HEK293 (cell line): ENCODE measurements at regions not wholly inside any gene's neighbourhood (a gene's known extent, or its start where the extent isn't known, plus 50 kb on each side); places are given as distances from the start of the nearest gene placed in this dataset.

ENCODE experiments used
- CTCF ChIA-PET: fragments of 350-600 bp; formaldehyde crosslinking; extraction: SDS; loops from one replicate; lab custom pipeline; 2021; ENCODE audit warnings: antibody characterized with exemption; lab: Yijun Ruan, JAX
- POLR2A ChIA-PET: fragments of 300-600 bp; formaldehyde crosslinking; extraction: SDS; loops from one replicate; lab custom pipeline; 2020; ENCODE audit warnings: antibody characterized with exemption, inconsistent platforms; lab: Yijun Ruan, JAX
- H3K27ac ChIP-seq: fragments of 200-500 bp; sonication (Bioruptor generic); 2 replicates; pipeline ENCODE4 v1.5.1; 2014; ENCODE audit warnings: low read depth, low read length, control low read depth, inconsistent platforms; ENCODE audit errors: extremely low read depth
- H3K36me3 ChIP-seq, 2 experiments: fragments of 200-500 bp in 1 of 2; sonication (Bioruptor generic) in 1 of 2; 1 replicate in 1 of 2; 2 replicates in 1 of 2; pipeline ENCODE4 v1.5.1; 2014 to 2017; ENCODE audit warnings: inconsistent platforms in 2 of 2, low read length in 2 of 2; ENCODE audit not compliant: control insufficient read depth in 2 of 2, insufficient read depth in 1 of 2
- H3K4me1 ChIP-seq: fragments of 200-500 bp; sonication (Bioruptor generic); 2 replicates; pipeline ENCODE4 v1.5.1; 2014; ENCODE audit warnings: mild to moderate bottlenecking, low read length, inconsistent platforms; ENCODE audit not compliant: control insufficient read depth, insufficient read depth
- H3K4me3 ChIP-seq: 2 replicates; pipeline ENCODE4 v1.5.1; 2011; ENCODE audit warnings: low read depth, mild to moderate bottlenecking, control low read depth, low read length, moderate library complexity
- H3K9me3 ChIP-seq: fragments of 200-500 bp; sonication (Bioruptor generic); 2 replicates; pipeline ENCODE4 v1.5.1; 2014; ENCODE audit warnings: low read depth, low read length, inconsistent platforms; ENCODE audit not compliant: control insufficient read depth, insufficient read depth
- FEZF1 ChIP-seq: fragments of 450-650 bp; formaldehyde crosslinking; IDR thresholded peaks from 2 replicates; pipeline ENCODE4 v1.5.1; 2016; ENCODE audit warnings: missing biosample characterization, missing genetic modification characterization
- KLF10 ChIP-seq: fragments of 450-650 bp; IDR thresholded peaks from 2 replicates; pipeline ENCODE4 v1.5.1; 2018; ENCODE audit warnings: missing biosample characterization, mild to moderate bottlenecking, missing genetic modification characterization
- KLF7 ChIP-seq: fragments of 450-650 bp; formaldehyde crosslinking; IDR thresholded peaks from 2 replicates; pipeline ENCODE4 v1.5.1; 2016; ENCODE audit warnings: missing biosample characterization, missing genetic modification characterization, borderline replicate concordance
- REPIN1 ChIP-seq: fragments of 450-650 bp; formaldehyde crosslinking; IDR thresholded peaks from 2 replicates; pipeline ENCODE4 v1.5.1; 2017; ENCODE audit warnings: missing biosample characterization, missing genetic modification characterization, low read depth
- SALL2 ChIP-seq: fragments of 450-650 bp; formaldehyde crosslinking; IDR thresholded peaks from 2 replicates; pipeline ENCODE4 v1.5.0; 2017; ENCODE audit warnings: missing biosample characterization, mild to moderate bottlenecking, missing genetic modification characterization, borderline replicate concordance
- SCRT1 ChIP-seq: fragments of 450-650 bp; formaldehyde crosslinking; IDR thresholded peaks from 2 replicates; pipeline ENCODE4 v1.5.1; 2016; ENCODE audit warnings: missing biosample characterization, missing genetic modification characterization, borderline replicate concordance
- ZNF169 ChIP-seq: fragments of 450-650 bp; formaldehyde crosslinking; IDR thresholded peaks from 2 replicates; pipeline ENCODE4 v1.5.1; 2016; ENCODE audit warnings: missing biosample characterization, missing genetic modification characterization
- ZNF211 ChIP-seq: fragments of 450-650 bp; formaldehyde crosslinking; IDR thresholded peaks from 2 replicates; pipeline ENCODE4 v1.5.1; 2016; ENCODE audit warnings: low read depth, missing biosample characterization, missing genetic modification characterization
- ZNF248 ChIP-seq: fragments of 450-650 bp; formaldehyde crosslinking; IDR thresholded peaks from 2 replicates; pipeline ENCODE4 v1.5.1; 2017; ENCODE audit warnings: missing biosample characterization, missing genetic modification characterization
- ZNF302 ChIP-seq: fragments of 450-650 bp; formaldehyde crosslinking; IDR thresholded peaks from 2 replicates; pipeline ENCODE4 v1.5.1; 2016; ENCODE audit warnings: missing biosample characterization, missing genetic modification characterization, low read depth
- ZNF324 ChIP-seq: fragments of 450-650 bp; formaldehyde crosslinking; IDR thresholded peaks from 2 replicates; pipeline ENCODE4 v1.5.1; 2016; ENCODE audit warnings: missing biosample characterization, missing genetic modification characterization
- ZNF394 ChIP-seq: fragments of 450-650 bp; formaldehyde crosslinking; IDR thresholded peaks from 2 replicates; pipeline ENCODE4 v1.5.1; 2016; ENCODE audit warnings: missing biosample characterization, missing genetic modification characterization, mild to moderate bottlenecking, moderate library complexity, borderline replicate concordance
- ZNF510 ChIP-seq: fragments of 450-650 bp; formaldehyde crosslinking; IDR thresholded peaks from 2 replicates; pipeline ENCODE4 v1.5.1; 2018; ENCODE audit warnings: mild to moderate bottlenecking, missing genetic modification characterization, missing biosample characterization; ENCODE audit not compliant: insufficient replicate concordance
- ZNF521 ChIP-seq: fragments of 450-650 bp; formaldehyde crosslinking; IDR thresholded peaks from 2 replicates; pipeline ENCODE4 v1.5.1; 2017; ENCODE audit warnings: missing biosample characterization, mild to moderate bottlenecking, missing genetic modification characterization
- ZNF600 ChIP-seq: fragments of 450-650 bp; formaldehyde crosslinking; IDR thresholded peaks from 2 replicates; pipeline ENCODE4 v1.5.1; 2016; ENCODE audit warnings: missing biosample characterization, missing genetic modification characterization
- ZNF654 ChIP-seq: fragments of 450-650 bp; formaldehyde crosslinking; IDR thresholded peaks from 2 replicates; pipeline ENCODE4 v1.5.1; 2016; ENCODE audit warnings: low read depth, missing biosample characterization, missing genetic modification characterization
- ZNF707 ChIP-seq: fragments of 450-650 bp; formaldehyde crosslinking; IDR thresholded peaks from 2 replicates; pipeline ENCODE4 v1.5.1; 2016; ENCODE audit warnings: missing biosample characterization, missing genetic modification characterization
- ZNF768 ChIP-seq: fragments of 450-650 bp; formaldehyde crosslinking; IDR thresholded peaks from 2 replicates; pipeline ENCODE4 v1.5.1; 2018; ENCODE audit warnings: missing biosample characterization, mild to moderate bottlenecking, missing genetic modification characterization
- ZNF776 ChIP-seq: fragments of 450-650 bp; formaldehyde crosslinking; IDR thresholded peaks from 2 replicates; pipeline ENCODE4 v1.5.0; 2017; ENCODE audit warnings: missing biosample characterization, missing genetic modification characterization, borderline replicate concordance
- ZNF837 ChIP-seq: fragments of 450-650 bp; formaldehyde crosslinking; IDR thresholded peaks from 2 replicates; pipeline ENCODE4 v1.5.1; 2016; ENCODE audit warnings: missing biosample characterization, missing genetic modification characterization
- TF ChIP-seq, protein P1 (sequence below): fragments of 450-650 bp; formaldehyde crosslinking; conservative IDR thresholded peaks from 2 replicates; pipeline ENCODE4 v1.5.1; 2016; ENCODE audit warnings: low read depth, missing biosample characterization, missing genetic modification characterization
- TF ChIP-seq, protein P2 (sequence below): fragments of 450-650 bp; formaldehyde crosslinking; IDR thresholded peaks from 2 replicates; pipeline ENCODE4 v1.5.1; 2016; ENCODE audit warnings: missing biosample characterization, missing genetic modification characterization
- TF ChIP-seq, protein P3 (sequence below): fragments of 450-650 bp; formaldehyde crosslinking; IDR thresholded peaks from 2 replicates; pipeline ENCODE4 v1.5.1; 2016; ENCODE audit warnings: missing biosample characterization, missing genetic modification characterization
- TF ChIP-seq, protein P4 (sequence below): fragments of 450-650 bp; formaldehyde crosslinking; IDR thresholded peaks from 2 replicates; pipeline ENCODE4; 2016; ENCODE audit warnings: missing biosample characterization, missing genetic modification characterization
- TF ChIP-seq, protein P5 (sequence below): fragments of 450-650 bp; formaldehyde crosslinking; IDR thresholded peaks from 2 replicates; pipeline ENCODE4 v1.5.1; 2016; ENCODE audit warnings: missing biosample characterization, missing genetic modification characterization

- TF ChIP-seq ZNF776 (tag by site-specific recombination) (no peak), ZNF248 (tag by site-specific recombination) (no peak), ZNF837 (tag by site-specific recombination) (no peak), ZNF302 (tag by site-specific recombination) (no peak), ZNF510 (no peak), KLF7 (no peak)
- TF ChIP-seq, protein P1, sequence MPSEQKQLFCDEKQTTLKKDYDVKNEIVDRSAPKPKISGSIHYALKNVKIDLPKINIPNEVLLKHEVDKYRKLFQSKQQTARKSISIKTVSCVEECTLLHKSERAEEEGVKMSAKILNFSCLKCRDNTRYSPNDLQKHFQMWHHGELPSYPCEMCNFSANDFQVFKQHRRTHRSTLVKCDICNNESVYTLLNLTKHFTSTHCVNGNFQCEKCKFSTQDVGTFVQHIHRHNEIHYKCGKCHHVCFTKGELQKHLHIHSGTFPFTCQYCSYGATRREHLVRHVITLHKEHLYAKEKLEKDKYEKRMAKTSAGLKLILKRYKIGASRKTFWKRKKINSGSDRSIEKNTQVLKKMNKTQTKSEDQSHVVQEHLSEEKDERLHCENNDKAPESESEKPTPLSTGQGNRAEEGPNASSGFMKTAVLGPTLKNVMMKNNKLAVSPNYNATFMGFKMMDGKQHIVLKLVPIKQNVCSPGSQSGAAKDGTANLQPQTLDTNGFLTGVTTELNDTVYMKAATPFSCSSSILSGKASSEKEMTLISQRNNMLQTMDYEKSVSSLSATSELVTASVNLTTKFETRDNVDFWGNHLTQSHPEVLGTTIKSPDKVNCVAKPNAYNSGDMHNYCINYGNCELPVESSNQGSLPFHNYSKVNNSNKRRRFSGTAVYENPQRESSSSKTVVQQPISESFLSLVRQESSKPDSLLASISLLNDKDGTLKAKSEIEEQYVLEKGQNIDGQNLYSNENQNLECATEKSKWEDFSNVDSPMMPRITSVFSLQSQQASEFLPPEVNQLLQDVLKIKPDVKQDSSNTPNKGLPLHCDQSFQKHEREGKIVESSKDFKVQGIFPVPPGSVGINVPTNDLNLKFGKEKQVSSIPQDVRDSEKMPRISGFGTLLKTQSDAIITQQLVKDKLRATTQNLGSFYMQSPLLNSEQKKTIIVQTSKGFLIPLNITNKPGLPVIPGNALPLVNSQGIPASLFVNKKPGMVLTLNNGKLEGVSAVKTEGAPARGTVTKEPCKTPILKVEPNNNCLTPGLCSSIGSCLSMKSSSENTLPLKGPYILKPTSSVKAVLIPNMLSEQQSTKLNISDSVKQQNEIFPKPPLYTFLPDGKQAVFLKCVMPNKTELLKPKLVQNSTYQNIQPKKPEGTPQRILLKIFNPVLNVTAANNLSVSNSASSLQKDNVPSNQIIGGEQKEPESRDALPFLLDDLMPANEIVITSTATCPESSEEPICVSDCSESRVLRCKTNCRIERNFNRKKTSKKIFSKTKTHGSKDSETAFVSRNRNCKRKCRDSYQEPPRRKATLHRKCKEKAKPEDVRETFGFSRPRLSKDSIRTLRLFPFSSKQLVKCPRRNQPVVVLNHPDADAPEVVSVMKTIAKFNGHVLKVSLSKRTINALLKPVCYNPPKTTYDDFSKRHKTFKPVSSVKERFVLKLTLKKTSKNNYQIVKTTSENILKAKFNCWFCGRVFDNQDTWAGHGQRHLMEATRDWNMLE (tag by site-specific recombination), result no peak
- TF ChIP-seq, protein P2, sequence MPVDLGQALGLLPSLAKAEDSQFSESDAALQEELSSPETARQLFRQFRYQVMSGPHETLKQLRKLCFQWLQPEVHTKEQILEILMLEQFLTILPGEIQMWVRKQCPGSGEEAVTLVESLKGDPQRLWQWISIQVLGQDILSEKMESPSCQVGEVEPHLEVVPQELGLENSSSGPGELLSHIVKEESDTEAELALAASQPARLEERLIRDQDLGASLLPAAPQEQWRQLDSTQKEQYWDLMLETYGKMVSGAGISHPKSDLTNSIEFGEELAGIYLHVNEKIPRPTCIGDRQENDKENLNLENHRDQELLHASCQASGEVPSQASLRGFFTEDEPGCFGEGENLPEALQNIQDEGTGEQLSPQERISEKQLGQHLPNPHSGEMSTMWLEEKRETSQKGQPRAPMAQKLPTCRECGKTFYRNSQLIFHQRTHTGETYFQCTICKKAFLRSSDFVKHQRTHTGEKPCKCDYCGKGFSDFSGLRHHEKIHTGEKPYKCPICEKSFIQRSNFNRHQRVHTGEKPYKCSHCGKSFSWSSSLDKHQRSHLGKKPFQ (tag by site-specific recombination), result no peak
- TF ChIP-seq, all 188 proteins: peak for 0
Observed at GRCh38 chr5:135678640-135679268, 100.0 kb upstream of the CXCL14 start (continued).

DNA sequence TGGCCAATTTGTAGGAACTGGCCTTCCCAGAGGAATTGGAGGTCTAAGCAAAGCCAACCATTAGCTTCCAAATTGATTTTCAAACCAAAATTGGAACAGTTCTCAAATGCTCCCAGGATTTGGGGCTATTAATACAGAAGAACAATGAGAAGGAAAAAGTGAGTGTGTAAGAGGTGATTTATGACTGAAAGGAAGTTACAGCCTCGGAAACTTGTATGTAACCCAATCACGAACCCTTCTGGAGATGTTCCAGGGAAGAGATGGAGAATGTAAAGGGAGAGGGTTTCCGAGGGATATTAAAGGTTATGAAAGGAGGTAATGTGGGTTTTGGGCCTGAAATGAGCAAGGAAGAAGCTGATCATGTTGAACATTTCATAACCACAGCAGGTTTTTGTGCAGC, 93.2 kb upstream of the CXCL14 start:
- CTCF ChIA-PET, result no interaction called here
- TF ChIP-seq KLF10 (tag by site-specific recombination), result no peak
- no peak for TF ChIP-seq ZNF837 (tag by site-specific recombination)
- TF ChIP-seq ZNF654, result no peak
- no peak for TF ChIP-seq ZNF707 (tag by site-specific recombination)
- TF ChIP-seq ZNF600 (tag by site-specific recombination), result no peak
- no peak for TF ChIP-seq REPIN1 (tag by site-specific recombination)
- TF ChIP-seq ZNF169, result no peak
- no peak for TF ChIP-seq FEZF1 (tag by site-specific recombination)
- TF ChIP-seq ZNF211 (tag by site-specific recombination), result no peak
- TF ChIP-seq, protein P3, sequence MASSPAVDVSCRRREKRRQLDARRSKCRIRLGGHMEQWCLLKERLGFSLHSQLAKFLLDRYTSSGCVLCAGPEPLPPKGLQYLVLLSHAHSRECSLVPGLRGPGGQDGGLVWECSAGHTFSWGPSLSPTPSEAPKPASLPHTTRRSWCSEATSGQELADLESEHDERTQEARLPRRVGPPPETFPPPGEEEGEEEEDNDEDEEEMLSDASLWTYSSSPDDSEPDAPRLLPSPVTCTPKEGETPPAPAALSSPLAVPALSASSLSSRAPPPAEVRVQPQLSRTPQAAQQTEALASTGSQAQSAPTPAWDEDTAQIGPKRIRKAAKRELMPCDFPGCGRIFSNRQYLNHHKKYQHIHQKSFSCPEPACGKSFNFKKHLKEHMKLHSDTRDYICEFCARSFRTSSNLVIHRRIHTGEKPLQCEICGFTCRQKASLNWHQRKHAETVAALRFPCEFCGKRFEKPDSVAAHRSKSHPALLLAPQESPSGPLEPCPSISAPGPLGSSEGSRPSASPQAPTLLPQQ (tag by site-specific recombination), result no peak
- TF ChIP-seq, protein P4, sequence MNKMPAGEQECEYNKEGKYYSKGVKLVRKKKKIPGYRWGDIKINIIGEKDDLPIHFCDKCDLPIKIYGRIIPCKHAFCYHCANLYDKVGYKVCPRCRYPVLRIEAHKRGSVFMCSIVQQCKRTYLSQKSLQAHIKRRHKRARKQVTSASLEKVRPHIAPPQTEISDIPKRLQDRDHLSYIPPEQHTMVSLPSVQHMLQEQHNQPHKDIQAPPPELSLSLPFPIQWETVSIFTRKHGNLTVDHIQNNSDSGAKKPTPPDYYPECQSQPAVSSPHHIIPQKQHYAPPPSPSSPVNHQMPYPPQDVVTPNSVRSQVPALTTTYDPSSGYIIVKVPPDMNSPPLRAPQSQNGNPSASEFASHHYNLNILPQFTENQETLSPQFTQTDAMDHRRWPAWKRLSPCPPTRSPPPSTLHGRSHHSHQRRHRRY, result no peak
- no peak for TF ChIP-seq SCRT1 (tag by site-specific recombination)
- TF ChIP-seq, protein P5, sequence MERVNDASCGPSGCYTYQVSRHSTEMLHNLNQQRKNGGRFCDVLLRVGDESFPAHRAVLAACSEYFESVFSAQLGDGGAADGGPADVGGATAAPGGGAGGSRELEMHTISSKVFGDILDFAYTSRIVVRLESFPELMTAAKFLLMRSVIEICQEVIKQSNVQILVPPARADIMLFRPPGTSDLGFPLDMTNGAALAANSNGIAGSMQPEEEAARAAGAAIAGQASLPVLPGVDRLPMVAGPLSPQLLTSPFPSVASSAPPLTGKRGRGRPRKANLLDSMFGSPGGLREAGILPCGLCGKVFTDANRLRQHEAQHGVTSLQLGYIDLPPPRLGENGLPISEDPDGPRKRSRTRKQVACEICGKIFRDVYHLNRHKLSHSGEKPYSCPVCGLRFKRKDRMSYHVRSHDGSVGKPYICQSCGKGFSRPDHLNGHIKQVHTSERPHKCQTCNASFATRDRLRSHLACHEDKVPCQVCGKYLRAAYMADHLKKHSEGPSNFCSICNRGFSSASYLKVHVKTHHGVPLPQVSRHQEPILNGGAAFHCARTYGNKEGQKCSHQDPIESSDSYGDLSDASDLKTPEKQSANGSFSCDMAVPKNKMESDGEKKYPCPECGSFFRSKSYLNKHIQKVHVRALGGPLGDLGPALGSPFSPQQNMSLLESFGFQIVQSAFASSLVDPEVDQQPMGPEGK, result no peak
- TF ChIP-seq ZNF394 (tag by site-specific recombination), result no peak
- TF ChIP-seq ZNF521, result no peak
- no peak for TF ChIP-seq ZNF768 (tag by site-specific recombination)
- no peak for TF ChIP-seq SALL2
- no peak for TF ChIP-seq ZNF324
- TF ChIP-seq, all 188 proteins: peak for 0

More for the DNA sequence above, 93.2 kb upstream of the CXCL14 start:
- H3K9me3 ChIP-seq, result no peaks in the 10 kb centered on the region
- no peak overlapping the region for H3K4me3 ChIP-seq
- no peaks in the 10 kb centered on the region for H3K36me3 ChIP-seq
- no peak overlapping the region for H3K27ac ChIP-seq
- no peaks in the 10 kb centered on the region for H3K4me1 ChIP-seq
- POLR2A ChIA-PET, result no interaction called here
